GM19035 (cell line): ENCODE measurements at regions not wholly inside any gene's neighbourhood (a gene's known extent, or its start where the extent isn't known, plus 50 kb on each side); places are given as distances from the start of the nearest gene placed in this dataset.
A peak's percentile ranks its signal among the peaks of the same experiment; 100 is the strongest.
"Not testable (repeated sequence)": the region's sequence is repeated elsewhere in the genome, so short reads cannot be mapped to it uniquely, and the experiment has no call there.

ENCODE experiments used
- ATAC-seq: cut with Tn5 transposase; IDR thresholded peaks from one replicate; pipeline ENCODE4 v1.9.1; 2021; ENCODE audit not compliant: unreplicated experiment

DNA sequence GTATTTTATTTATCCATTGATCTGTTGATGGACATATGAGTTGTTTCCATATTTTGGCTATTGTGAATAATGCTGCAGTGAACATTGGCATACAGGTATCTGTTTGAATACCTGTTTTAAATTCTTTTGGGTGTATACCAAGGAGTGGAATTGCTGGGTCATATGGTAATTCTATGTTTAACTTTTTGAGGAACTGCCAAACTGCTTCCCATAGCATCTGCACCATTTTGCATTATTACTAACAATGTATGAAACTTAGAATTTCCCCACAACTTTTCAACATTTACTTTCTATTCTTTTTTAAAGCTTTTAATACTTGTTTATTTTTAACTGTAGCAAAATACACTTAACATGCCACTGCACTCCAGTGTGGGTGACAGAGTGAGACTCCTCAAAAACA, 57.0 kb upstream of the MSN start:
- ATAC-seq = no peak

DNA sequence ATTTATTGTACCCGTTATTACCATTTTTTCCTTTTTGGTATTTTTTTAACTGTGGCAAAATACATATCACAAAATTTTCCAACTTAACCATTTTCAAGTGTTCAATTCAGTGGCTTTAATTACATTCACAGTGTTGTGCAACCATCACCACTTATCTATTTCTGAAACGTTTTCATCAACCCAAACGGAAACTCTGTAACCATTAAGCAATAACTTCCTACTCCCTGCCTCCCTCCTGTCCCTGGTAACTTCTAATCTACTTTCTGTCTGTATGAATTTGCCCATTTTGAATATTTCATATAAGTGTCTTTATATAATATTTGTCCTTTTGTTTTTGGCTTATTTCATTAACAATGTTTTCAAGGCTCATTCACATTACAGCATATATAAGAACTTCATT, 57.4 kb upstream of the MSN start:
- ATAC-seq = no peak

DNA sequence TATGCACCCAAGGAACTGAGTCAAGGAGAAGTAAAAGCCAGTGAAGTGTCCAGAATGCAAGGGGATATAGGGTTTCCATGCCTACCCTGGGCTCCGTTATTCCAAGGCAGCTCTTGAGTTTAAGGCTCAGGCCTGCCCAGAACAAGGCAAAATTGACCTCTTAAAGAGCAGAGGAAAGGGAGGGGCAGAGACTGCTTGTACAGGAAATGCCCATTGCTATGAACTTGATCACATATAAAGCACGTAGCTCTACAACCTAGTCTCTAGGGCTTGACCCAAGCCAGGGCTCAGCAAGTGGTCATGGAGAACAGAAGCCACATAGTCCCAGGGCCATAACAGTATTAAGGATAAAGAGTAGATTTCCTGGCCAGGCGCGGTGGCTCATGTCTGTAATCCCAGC, 58.2 kb upstream of the MSN start:
- no peak for ATAC-seq

DNA sequence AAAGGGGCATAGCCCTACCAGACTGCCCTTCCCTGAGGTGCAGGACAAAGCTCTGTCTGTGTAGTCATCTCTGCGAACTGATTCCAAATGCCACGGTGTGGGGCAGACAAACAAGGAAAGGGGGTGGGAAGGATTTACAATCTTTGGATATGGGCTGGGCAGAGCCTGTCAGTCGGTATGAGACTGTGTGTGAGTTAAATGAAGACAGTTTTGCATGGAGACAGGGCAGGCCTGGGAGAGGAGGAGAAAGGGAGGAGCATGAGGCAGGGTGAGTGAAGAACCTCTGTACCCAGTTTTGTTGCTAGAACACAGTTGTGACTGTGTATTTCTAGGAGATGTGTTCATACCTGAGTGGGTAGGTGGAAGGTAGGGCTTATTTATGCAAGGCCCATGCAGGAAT, 59.4 kb upstream of the MSN start:
- ATAC-seq = no peak

DNA sequence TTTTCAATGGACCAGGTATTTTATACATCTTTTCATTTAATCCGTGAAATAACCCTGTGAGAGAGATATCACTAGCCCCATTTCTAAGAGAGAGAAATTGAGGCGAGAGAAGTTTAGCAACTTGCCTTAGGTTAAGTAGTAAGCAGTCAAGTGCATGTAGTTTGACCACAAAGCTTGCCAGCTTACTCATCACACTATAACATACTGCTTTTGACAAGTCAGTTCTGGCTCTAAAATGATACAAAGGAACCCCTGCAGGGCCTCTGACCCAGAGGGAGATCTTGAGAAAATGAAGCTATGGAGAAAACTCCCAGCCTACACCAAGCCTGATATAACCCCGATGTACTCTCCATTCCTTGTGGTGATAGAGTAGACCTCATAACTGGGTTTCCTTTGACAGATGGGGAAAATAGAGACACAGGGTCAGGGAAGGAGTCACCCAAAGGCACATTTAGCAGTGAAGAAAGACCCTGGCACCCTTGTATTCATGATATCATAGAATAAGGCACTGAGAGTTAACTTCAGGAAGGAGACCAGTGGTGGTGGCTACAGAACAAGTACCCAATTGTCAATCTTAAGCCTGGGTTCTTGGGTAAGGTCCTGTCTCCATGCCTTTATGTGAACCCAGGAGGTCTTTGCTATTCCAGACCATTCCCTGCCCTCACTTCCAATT, 60.2 kb upstream of the MSN start:
- peak; percentile 74 for ATAC-seq

DNA sequence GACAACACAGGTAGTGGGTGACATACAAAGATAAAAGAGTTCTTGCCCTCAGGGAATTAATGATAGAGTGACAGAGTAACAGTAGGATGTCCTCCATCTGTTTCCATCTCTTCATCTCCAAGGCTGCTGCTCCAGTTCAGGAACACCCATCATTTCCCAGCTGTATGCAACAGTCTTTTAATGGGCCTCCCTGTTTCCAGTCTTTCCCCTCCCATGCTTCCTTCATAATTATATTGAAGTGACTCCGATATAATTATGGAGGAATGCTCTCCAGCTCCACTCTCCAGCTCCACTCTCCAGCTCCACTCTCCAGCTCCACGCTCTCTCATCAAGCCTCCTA, 65.3 kb upstream of the MSN start:
- ATAC-seq = no peak

DNA sequence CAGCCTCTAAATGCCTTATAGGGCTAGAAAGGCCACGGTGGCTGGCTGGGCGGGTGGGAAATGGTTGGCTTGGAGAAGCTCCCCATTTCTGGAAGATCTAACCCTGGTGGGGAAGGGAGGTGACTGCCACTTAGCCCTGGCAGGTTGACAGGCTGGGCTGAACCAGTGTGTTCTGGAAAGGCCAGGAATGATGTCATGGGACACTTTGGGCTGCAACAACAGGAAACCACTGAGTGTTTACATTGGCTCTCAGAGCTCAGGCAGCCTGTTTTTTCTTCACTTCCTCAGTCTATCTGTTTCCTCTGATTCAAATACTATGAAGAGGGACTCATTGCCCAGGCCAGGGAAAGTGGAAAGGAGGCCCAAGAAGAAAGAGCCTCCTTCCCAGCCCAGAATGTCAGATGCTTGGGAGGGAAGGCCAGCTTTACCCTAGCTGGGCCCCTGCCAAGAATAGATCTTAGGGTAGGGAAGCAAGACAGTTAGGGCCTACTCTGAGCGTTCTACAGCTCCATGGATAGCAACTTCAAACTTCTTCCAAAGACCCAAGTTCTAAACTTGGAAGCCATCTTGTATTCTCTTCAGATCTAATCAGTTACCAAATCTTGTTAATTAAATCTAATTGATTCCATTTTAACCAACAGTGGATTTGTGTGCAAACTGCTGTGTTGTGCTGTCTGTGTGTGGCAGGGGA, 65.8 kb upstream of the MSN start:
- no peak for ATAC-seq

DNA sequence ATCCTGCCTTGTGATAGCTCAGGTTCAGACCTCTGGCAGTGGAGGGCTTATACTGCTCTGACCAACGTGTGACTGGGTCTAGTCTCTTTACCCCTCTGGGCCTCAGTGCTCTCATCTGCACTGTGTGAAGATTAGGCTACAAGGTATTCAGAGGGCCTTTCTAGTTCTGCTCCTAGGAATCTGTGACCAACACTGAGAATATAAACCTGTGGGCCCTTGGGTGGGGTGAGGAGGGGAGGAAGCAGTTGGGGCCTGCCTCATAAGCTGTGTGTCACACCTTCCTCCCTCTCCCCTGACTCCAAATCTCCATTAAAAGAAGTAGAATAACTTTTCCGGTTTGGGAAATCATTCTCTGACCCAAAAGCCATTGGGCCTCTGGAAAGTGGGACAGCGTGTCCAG, 66.3 kb upstream of the MSN start:
- ATAC-seq = no peak

DNA sequence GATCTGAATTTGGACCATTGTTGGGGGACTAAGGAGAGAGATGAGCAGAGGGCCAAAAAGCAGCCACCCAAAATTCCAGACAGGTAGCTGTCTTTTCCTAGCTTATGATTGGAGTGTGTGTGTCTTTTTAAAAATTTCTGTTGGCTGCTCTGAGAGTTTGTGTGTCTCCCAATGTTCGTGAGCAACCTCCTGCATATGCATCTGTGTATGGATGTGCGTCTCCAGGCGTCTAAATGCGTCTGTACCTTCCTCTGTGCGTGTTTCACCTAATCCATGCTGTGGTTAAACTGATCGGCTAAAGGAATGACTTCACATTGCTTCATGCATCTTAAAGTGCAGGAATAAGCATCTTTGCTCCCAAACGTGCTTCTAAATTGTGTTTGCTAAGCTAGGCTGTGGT, 65.5 kb upstream of the LAS1L start:
- no peak for ATAC-seq

DNA sequence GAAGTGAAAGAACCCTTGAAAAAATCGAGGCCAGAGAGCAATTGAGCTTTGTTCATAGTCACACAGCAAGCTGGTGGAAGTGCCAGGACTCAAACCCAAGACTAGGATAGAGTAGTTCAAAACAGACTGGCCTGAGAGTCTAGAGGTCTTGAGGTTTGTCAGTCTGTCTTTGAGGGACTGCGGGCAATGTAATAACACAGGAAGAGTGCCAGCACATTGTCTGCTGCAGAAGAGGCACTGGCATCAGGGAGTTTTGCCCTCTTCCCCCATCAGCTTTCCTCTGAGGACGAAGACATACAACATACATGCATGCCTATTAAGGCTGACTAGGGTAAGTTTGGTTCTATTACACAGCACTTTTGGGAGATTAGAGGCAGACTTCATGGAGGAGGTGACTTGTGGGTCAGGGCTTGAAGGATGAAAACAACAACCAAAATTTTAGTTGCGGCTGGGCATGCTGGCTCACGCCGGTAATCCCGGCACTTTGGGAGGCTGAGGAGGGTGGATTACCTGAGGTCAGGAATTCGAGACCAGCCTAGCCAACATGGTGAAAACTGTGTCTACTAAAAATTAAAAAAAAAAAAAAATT, 64.1 kb upstream of the LAS1L start:
- no peak for ATAC-seq

DNA sequence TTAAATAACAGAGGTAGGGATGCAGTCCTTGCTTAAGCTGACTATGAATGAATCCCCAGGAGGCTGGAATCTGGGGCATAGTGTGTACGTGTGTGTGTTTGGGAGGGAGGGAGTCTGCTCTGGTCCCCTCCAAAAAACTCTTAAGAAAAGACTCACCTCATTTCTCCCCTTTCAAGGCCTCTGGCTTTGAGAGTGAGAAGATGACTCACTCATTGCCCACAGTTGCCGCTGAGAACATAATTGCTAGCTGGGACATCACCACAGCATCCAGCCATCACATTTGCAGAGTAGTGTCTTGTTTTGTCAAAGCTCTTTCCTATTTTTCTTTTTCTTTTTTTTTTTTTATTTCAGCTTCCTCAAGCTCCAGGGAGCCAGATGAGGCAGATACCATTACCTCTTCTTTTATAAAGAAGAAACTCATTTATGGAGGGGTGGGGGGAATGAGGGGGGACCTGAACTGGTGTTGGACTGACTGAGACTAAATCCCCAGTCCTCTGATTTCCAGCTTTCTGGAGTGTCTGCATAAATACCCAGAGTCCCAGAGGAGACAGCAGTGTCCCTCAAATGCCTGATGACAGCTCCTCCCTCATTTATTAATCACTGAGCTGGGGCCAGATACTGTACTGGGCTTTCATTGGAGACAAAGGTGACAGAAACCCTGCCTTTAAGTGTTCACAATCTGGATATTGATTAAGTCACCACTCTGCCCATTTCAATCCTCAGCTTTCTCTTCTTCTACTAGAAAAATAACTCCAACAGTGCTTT, 61.9 kb upstream of the LAS1L start:
- peak; percentile 64 for ATAC-seq

DNA sequence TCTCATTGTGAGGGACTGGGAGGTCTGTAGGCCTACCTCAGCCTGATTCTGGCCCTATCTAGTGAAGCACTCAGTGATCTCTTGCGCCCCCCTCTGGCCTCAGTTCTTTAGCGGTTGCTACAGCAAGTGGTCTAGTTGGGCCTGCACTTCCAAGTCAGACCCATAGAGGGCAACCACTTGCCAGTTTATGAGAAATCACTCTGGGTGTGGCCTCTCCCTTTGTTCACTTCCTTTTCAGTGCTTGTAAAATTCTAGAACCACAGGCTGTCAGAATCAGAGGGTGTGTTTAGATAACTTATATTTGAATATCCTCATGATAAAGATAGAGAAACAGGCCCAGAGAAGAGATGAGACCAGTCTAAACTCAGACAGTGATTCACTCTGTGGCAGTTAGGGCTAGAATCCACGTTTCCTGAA, 60.9 kb upstream of the LAS1L start:
- peak; percentile 73 for ATAC-seq

DNA sequence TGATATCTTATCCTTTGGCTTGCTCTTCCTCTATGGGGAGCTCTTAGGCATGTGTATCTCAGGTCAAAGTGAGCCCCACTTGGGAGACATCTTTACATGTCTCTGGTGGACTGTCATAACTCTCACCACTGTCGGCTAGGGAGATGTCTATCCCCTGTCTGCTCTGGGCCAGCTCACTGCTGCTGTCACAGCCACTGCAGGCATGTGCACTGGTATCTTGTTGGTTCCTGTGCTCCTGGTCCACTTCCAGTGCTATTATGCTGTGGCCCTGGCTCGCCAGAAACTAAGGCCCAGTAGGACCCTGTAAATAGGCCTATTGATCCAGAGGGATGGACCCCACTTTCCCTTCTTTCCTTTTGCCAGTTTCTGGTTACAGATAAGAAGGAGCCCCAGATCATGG, 56.6 kb upstream of the LAS1L start:
- no peak for ATAC-seq

DNA sequence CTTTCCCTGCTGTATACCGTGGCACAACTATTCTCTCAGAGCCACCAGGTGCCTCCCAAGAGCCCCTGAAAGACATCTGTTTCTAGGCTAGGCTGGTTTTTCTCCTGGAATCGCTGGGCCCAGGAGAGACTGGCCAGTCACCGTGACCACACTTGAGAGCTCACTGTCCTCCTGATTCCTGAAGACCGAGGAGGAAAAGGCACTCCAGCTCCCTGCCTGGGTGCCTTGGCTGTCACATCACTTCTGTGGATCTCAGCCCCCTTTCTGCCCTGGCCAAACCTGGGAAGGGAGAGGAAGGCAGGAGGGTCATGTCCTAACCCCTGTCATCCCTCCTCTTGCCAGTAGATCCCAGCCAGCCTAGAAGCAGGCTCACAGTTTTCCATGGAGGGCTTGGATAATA, 54.7 kb upstream of the LAS1L start:
- no peak for ATAC-seq

DNA sequence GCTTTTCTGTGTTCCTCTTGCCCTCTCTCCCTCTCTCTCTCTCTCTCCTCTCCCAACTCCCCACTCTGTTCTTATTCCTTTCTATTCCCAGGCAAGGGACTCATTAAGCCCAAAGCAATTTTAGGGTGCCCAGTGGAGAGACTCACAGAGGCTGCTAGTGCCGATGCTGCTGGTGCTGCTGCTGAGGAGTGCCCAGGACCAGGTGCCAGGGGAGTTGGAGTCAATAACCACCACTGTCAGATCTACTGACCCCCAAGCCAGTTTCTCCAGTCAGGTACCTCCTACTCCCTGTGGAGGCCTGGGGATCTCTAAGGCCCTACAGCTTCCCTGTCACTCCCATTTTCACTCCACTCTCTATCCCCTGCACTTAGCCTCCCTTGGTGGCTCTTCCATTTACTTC, 54.2 kb upstream of the LAS1L start:
- ATAC-seq = no peak

DNA sequence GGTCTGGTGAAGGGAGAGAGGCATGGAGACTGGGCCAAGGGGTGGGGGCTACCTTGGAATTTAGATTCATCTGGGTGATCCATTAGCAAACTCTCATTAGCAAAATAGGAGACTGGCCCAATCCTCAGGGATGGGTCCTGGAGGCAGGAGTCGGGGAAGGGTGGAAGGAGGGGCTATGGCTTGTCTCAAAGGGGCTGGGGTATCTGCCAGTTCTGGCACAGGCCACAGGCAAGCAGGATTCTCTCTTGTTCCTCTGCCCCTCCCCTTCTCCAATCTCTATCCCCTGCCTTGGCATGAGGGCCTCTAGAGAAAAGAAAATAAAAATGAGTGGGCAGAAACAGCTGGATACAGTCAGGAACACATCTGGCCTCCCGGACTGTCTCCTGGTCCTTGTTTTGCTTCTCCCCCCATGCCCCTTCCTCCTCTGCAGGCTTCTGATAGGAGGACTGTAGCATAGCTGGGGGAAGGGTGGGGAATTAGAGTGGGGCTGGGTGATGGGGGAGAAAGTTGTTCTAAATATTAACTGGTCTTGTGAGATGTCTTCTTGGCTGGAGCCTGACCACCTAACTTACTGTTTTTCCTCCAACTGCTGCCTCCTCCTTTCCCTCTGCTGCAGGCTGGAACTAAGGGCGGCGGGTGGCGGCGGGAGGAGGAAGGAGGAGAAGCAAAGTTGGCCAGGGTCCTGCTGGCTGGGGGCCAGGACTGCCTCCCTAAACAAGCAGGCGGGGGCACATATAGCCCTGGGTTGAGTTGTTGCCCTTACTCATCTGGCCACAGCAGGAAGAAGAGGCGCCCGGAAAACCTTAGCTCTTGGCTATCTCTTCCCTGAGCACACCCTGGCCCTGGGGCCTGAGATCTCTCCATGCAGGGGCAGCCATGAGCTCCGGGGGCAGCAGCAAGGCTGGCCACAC, 53.3 kb upstream of the LAS1L start:
- ATAC-seq = no peak

DNA sequence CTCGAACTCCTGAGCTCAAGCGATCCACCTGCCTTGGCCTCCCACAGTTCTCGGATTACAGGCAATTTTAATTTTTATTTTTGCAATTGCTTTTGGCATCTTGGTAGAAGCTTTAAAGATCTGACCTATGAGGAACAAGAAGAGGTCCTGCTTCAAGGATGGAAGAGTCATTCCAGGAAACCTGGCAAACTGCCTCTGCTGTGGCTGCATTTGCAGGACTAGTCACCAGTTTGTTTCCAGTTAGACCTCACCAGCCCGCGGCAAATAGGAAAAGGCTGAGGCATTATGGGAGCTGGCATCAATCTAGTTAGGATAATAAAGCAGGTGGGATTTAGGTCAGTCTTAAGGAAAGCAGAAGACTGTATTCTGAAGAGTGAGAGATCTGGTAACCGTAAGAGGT, 51.9 kb upstream of the LAS1L start:
- no peak for ATAC-seq

DNA sequence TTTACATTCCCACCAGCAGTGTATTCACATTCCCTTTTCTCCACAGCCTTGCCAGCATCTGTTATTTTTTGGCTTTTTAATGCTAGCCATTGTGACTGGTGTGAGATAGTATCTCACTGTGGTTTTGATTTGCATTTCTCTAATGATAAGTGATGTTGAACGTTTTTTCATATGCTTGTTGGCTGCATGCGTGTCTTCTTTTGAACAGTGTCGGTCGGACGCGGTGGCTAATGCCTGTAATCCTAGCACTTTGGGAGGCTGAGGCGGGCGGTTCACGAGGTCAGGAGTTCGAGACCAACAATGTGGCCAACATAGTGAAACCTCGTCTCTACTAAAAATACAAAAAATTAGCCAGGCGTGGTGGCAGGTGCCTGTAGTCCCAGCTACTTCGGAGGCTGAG, 50.6 kb upstream of the LAS1L start:
- not testable (repeated sequence) for ATAC-seq
